K562 (cell line): ENCODE measurements at regions not wholly inside any gene's neighbourhood (a gene's known extent, or its start where the extent isn't known, plus 50 kb on each side); places are given as distances from the start of the nearest gene placed in this dataset.

Experiments
- ATAC-seq: fragments of 200-7000 bp; cut with Tn5 transposase; 3 replicates; pipeline ENCODE4 v1.9.1; 2020; ENCODE audit warnings: moderate library complexity
- BruUV-seq: library from RNA; stranded (reverse); fragments of 400-500 nt; replicated peaks from 2 replicates; lab custom pipeline; 2021; lab: Mats Ljungman, UMichigan
- CTCF ChIA-PET: fragments of 300-600 bp; formaldehyde crosslinking; extraction: SDS; loops from one replicate; lab custom pipeline; 2021; ENCODE audit warnings: low intra/inter-chr PET ratio; lab: Yijun Ruan, JAX
- POLR2A ChIA-PET: fragments of 300-600, 350-650 bp; sonication (Branson Sonifier 250); formaldehyde crosslinking; extraction: SDS; loops from one replicate; lab custom pipeline; 2021; ENCODE audit warnings: antibody characterized with exemption, inconsistent platforms; lab: Yijun Ruan, JAX
- DNase-seq, 4 experiments: peaks; one replicate each; pipeline versions ENCODE4 v3.0.0 to v3.0.0-alpha.2; 2011 to 2018; ENCODE audit warnings: low spot score in 3 of 4, mixed read lengths in 3 of 4; ENCODE audit errors: extremely low read depth in 1 of 4
- FAIRE-seq: peaks from 2 replicates; lab custom pipeline; 2011; peaks lifted over from hg19 to GRCh38; lab: Jason Lieb, UNC
- H2AFZ ChIP-seq: 2 replicates; pipeline ENCODE4 v1.6.0; 2011; ENCODE audit warnings: low read depth, low read length, control low read depth, inconsistent platforms
- H3K27ac ChIP-seq: fragments of 200-600 bp; 3 replicates; pipeline ENCODE4 v1.8.0; 2011; ENCODE audit warnings: low read depth, mild to moderate bottlenecking, control low read depth, inconsistent platforms, low read length, moderate library complexity, mixed read lengths; ENCODE audit errors: extremely low read depth
- H3K27me3 ChIP-seq, 2 experiments: fragments of 300-600 bp in 1 of 2; 2 replicates in 1 of 2; 3 replicates in 1 of 2; pipeline versions ENCODE4 v1.6.0 to v1.8.0; 2011; ENCODE audit warnings: inconsistent platforms in 2 of 2, low read length in 2 of 2, mild to moderate bottlenecking in 1 of 2, mixed read lengths in 1 of 2, moderate library complexity in 1 of 2; ENCODE audit not compliant: control insufficient read depth in 2 of 2, insufficient read depth in 2 of 2
- H3K36me3 ChIP-seq: fragments of 300-600 bp; 3 replicates; pipeline ENCODE4 v1.8.0; 2011; ENCODE audit warnings: mild to moderate bottlenecking, low read length, inconsistent platforms; ENCODE audit not compliant: control insufficient read depth, insufficient read depth
- H3K4me1 ChIP-seq, 2 experiments: fragments of 200-600 bp in 1 of 2; replicated peaks in 1 of 2; 2 replicates in 1 of 2; 3 replicates in 1 of 2; pipeline versions ENCODE4 v1.5.1 to v1.8.0; 2011; ENCODE audit warnings: inconsistent platforms in 2 of 2, low read length in 2 of 2, mild to moderate bottlenecking in 1 of 2, mixed read lengths in 1 of 2, moderate library complexity in 1 of 2; ENCODE audit not compliant: control insufficient read depth in 2 of 2, insufficient read depth in 2 of 2
- H3K4me2 ChIP-seq: 2 replicates; pipeline ENCODE4 v1.6.1; 2011; ENCODE audit warnings: low read length, control low read depth, inconsistent platforms, mixed read lengths; ENCODE audit not compliant: insufficient read depth
- H3K4me3 ChIP-seq: fragments of 200-600 bp; sonication (generic), shearing (Covaris generic); 2 replicates; pipeline ENCODE4 v1.5.1; 2016; ENCODE audit warnings: control low read depth, inconsistent platforms
- H3K79me2 ChIP-seq: fragments of 200-600 bp; 3 replicates; pipeline ENCODE4 v1.8.0; 2011; ENCODE audit warnings: low read length, inconsistent platforms; ENCODE audit not compliant: control insufficient read depth, insufficient read depth
- H3K9ac ChIP-seq, 2 experiments: 2 replicates each; pipeline versions ENCODE4 v1.6.0 to v1.6.1; 2011; ENCODE audit warnings: low read depth in 2 of 2, low read length in 2 of 2, control low read depth in 1 of 2, inconsistent platforms in 1 of 2, mild to moderate bottlenecking in 1 of 2, mixed read lengths in 1 of 2; ENCODE audit not compliant: insufficient read depth in 1 of 2
- H3K9me1 ChIP-seq: one replicate; pipeline ENCODE4 v1.6.0; 2011; ENCODE audit warnings: inconsistent platforms, mild to moderate bottlenecking, low read length, moderate library complexity; ENCODE audit not compliant: control insufficient read depth, insufficient read depth
- H3K9me3 ChIP-seq: replicated peaks from 2 replicates; pipeline ENCODE4 v1.5.1; 2011; ENCODE audit warnings: low read depth, low read length, inconsistent platforms; ENCODE audit not compliant: control insufficient read depth, insufficient read depth
- H4K20me1 ChIP-seq: replicated peaks from 2 replicates; pipeline ENCODE4 v1.6.1; 2011; ENCODE audit warnings: low read length, inconsistent platforms, mixed read lengths; ENCODE audit not compliant: control insufficient read depth, insufficient read depth
- ZNF551 ChIP-seq: fragments of 250-450 bp; sonication (Bioruptor Pico); IDR thresholded peaks from 2 replicates; pipeline ENCODE4 v1.5.0; 2021; ENCODE audit warnings: mild to moderate bottlenecking, moderate library complexity
- WGBS: fragments of 100-300 bp; shearing (Covaris generic); methylation state at CpG from one replicate; pipeline ENCODE4 v1.1.6; 2016; ENCODE audit warnings: low coverage, mixed read lengths; ENCODE audit not compliant: insufficient coverage; ENCODE audit errors: missing lambda C conversion rate; 5-methylcytosine and 5-hydroxymethylcytosine counted together
- in situ Hi-C: fragments of 300-500 bp; cut with MboI; formaldehyde crosslinking; loops from 4 replicates; pipeline ENCODE4 v1.15.0; 2018; ENCODE audit warnings: inconsistent platforms, mixed read lengths
- intact Hi-C: fragments of 100-400 bp; cut with micrococcal nuclease; formaldehyde crosslinking; loops from 2 replicates; pipeline ENCODE4 v1.14.2; 2022
- TF ChIP-seq, protein P1 (sequence below): fragments of 450-650 bp; IDR thresholded peaks from 2 replicates; pipeline ENCODE4 v1.6.1; 2016; ENCODE audit warnings: low read depth
- TF ChIP-seq, protein P2 (sequence below): fragments of 250-450 bp; sonication (Bioruptor Pico); IDR thresholded peaks from 2 replicates; pipeline ENCODE4 v1.8.0; 2022; ENCODE audit warnings: moderate library complexity, mild to moderate bottlenecking, inconsistent platforms

DNA sequence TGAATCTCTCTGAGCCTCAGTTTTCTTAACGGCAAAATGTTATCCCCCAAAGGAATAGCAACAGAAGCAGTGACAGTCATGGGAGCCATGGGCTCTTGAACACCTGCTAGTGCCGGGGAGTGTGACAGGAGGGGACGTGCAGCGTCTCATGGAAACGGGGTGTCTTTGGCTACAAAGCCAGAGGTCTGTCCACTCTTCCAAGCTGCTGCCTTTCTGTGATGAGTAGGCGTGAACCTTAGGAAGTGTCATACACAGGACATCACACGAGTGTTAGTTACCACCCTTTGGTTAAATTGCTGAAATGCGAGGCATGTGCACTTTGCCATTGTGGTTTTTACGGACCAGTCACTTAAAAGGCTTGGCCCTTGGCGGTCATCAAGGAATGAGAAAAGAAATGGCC, 93.4 kb downstream of the IRF8 start:
- intact Hi-C loops: no loop called here
- Histone ChIP-seq H3K36me3 (no peaks in the 10 kb centered on the region), H3K27ac (no peak overlapping the region), H3K9me3 (no peaks in the 10 kb centered on the region), H3K4me3 (no peak overlapping the region), H3K9ac (no peak overlapping the region), H3K79me2 (no peaks in the 10 kb centered on the region), H2AFZ (no peak overlapping the region)
- in situ Hi-C loops: no loop called here
- no peak for DNase-seq
- BruUV-seq: no TSS peak
- TF ChIP-seq, protein P1, sequence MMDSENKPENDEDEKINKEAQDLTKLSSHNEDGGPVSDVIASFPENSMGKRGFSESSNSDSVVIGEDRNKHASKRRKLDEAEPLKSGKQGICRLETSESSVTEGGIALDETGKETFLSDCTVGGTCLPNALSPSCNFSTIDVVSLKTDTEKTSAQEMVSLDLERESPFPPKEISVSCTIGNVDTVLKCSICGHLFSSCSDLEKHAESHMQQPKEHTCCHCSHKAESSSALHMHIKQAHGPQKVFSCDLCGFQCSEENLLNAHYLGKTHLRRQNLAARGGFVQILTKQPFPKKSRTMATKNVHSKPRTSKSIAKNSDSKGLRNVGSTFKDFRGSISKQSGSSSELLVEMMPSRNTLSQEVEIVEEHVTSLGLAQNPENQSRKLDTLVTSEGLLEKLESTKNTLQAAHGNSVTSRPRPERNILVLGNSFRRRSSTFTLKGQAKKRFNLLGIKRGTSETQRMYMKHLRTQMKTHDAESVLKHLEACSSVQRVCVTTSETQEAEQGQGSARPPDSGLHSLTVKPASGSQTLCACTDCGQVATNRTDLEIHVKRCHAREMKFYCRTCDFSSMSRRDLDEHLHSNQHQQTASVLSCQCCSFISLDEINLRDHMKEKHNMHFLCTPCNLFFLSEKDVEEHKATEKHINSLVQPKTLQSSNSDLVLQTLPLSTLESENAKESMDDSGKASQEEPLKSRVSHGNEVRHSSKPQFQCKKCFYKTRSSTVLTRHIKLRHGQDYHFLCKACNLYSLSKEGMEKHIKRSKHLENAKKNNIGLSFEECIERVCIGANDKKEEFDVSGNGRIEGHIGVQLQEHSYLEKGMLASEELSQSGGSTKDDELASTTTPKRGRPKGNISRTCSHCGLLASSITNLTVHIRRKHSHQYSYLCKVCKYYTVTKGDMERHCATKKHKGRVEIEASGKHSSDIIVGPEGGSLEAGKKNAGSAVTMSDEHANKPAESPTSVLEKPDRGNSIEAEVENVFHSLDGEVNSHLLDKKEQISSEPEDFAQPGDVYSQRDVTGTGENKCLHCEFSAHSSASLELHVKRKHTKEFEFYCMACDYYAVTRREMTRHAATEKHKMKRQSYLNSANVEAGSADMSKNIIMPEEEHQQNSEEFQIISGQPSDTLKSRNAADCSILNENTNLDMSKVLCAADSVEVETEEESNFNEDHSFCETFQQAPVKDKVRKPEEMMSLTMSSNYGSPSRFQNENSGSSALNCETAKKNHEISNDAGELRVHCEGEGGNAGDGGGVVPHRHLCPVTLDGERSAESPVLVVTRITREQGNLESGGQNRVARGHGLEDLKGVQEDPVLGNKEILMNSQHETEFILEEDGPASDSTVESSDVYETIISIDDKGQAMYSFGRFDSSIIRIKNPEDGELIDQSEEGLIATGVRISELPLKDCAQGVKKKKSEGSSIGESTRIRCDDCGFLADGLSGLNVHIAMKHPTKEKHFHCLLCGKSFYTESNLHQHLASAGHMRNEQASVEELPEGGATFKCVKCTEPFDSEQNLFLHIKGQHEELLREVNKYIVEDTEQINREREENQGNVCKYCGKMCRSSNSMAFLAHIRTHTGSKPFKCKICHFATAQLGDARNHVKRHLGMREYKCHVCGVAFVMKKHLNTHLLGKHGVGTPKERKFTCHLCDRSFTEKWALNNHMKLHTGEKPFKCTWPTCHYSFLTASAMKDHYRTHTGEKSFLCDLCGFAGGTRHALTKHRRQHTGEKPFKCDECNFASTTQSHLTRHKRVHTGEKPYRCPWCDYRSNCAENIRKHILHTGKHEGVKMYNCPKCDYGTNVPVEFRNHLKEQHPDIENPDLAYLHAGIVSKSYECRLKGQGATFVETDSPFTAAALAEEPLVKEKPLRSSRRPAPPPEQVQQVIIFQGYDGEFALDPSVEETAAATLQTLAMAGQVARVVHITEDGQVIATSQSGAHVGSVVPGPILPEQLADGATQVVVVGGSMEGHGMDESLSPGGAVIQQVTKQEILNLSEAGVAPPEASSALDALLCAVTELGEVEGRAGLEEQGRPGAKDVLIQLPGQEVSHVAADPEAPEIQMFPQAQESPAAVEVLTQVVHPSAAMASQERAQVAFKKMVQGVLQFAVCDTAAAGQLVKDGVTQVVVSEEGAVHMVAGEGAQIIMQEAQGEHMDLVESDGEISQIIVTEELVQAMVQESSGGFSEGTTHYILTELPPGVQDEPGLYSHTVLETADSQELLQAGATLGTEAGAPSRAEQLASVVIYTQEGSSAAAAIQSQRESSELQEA: no peak
- TF ChIP-seq, protein P2, sequence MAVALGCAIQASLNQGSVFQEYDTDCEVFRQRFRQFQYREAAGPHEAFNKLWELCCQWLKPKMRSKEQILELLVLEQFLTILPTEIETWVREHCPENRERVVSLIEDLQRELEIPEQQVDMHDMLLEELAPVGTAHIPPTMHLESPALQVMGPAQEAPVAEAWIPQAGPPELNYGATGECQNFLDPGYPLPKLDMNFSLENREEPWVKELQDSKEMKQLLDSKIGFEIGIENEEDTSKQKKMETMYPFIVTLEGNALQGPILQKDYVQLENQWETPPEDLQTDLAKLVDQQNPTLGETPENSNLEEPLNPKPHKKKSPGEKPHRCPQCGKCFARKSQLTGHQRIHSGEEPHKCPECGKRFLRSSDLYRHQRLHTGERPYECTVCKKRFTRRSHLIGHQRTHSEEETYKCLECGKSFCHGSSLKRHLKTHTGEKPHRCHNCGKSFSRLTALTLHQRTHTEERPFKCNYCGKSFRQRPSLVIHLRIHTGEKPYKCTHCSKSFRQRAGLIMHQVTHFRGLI (CRISPR knock-in tag): no peak
- no peak for TF ChIP-seq ZNF551 (CRISPR knock-in tag)
- TF ChIP-seq, all 486 proteins: peak for 0
- POLR2A ChIA-PET: interaction anchor here (1.6 kb wide), 1 partner anchor 171 kb away, joined by 4 read pairs; no protein-coding TSS in a partner anchor
- peaks cover 57 to 83% of the 10 kb centered on the region in 2 experiments for H3K27me3 ChIP-seq
- CTCF ChIA-PET: no interaction called here
- no peaks in the 10 kb centered on the region for H3K9me1 ChIP-seq
- no peaks in the 10 kb centered on the region for H3K4me1 ChIP-seq
- FAIRE-seq: no peak
- no peak for ATAC-seq
- WGBS: 0% methylated on average over 10 of the region's 10 CpGs
- H4K20me1 ChIP-seq: peaks cover 6% of the 10 kb centered on the region; the same call in 1 of the 2 replicates
- no peak overlapping the region for H3K4me2 ChIP-seq
